GM12878 (cell line): ENCODE measurements at regions not wholly inside any gene's neighbourhood (a gene's known extent, or its start where the extent isn't known, plus 50 kb on each side); places are given as distances from the start of the nearest gene placed in this dataset.

Experiments used
- ATAC-seq: fragments of 200-7000 bp; cut with Tn5 transposase; 3 replicates; pipeline ENCODE4 v1.9.1; 2020; ENCODE audit warnings: mild to moderate bottlenecking, moderate library complexity
- BruUV-seq: library from RNA; stranded (reverse); fragments of 400-500 nt; replicated peaks from 2 replicates; lab custom pipeline; 2021; lab: Mats Ljungman, UMichigan
- CTCF ChIA-PET: fragments of 300-600 bp; sonication (Branson Sonifier 250); formaldehyde crosslinking; extraction: SDS; loops from one replicate; lab custom pipeline; 2021; ENCODE audit warnings: inconsistent platforms; lab: Yijun Ruan, JAX
- POLR2A ChIA-PET: fragments of 350-600 bp; formaldehyde crosslinking; extraction: SDS; loops from one replicate; lab custom pipeline; 2021; ENCODE audit warnings: inconsistent platforms; lab: Charles Lee
- RAD21 ChIA-PET: fragments of 300-600 bp; sonication (Branson Sonifier 250); formaldehyde crosslinking; loops from one replicate; lab custom pipeline; 2023; ENCODE audit warnings: antibody characterized with exemption; ENCODE audit not compliant: unreplicated experiment; lab: Charles Lee
- SMC1A ChIA-PET: fragments of 300-600 bp; sonication (Branson Sonifier 250); formaldehyde crosslinking; loops from one replicate; lab custom pipeline; 2023; ENCODE audit not compliant: unreplicated experiment, uncharacterized antibody; lab: Charles Lee
- DNase-seq: peaks from one replicate; pipeline ENCODE4 v3.0.0-alpha.2; 2011; ENCODE audit warnings: low read depth, low spot score
- FAIRE-seq: peaks from 3 replicates; lab custom pipeline; 2011; peaks lifted over from hg19 to GRCh38; lab: Jason Lieb, UNC
- H2AFZ ChIP-seq: 2 replicates; pipeline ENCODE4 v1.6.0; 2011; ENCODE audit warnings: low read depth, low read length, control low read depth; ENCODE audit not compliant: control insufficient read depth
- H3K27ac ChIP-seq: 2 replicates; pipeline ENCODE4 v1.5.1; 2011; ENCODE audit warnings: control low read depth; ENCODE audit not compliant: control insufficient read depth, insufficient read depth
- H3K27me3 ChIP-seq, 2 experiments: replicated peaks in 1 of 2; 2 replicates each; pipeline versions ENCODE4 v1.6.0 to v1.6.1; 2011; ENCODE audit warnings: low read length in 1 of 2; ENCODE audit not compliant: control insufficient read depth in 2 of 2, insufficient read depth in 2 of 2
- H3K36me3 ChIP-seq, 2 experiments: 2 replicates each; pipeline ENCODE4 v1.5.1; 2011; ENCODE audit warnings: low read length in 1 of 2; ENCODE audit not compliant: control insufficient read depth in 2 of 2, insufficient read depth in 2 of 2
- H3K4me1 ChIP-seq: 2 replicates; pipeline ENCODE4 v1.6.1; 2011; ENCODE audit warnings: mild to moderate bottlenecking, low read length, moderate library complexity, mixed read lengths; ENCODE audit not compliant: control insufficient read depth, insufficient read depth
- H3K4me2 ChIP-seq: 2 replicates; pipeline ENCODE4 v1.6.0; 2011; ENCODE audit warnings: control low read depth; ENCODE audit not compliant: control insufficient read depth, insufficient read depth
- H3K4me3 ChIP-seq: fragments of 200-600 bp; sonication (generic); 2 replicates; pipeline ENCODE4 v1.5.1; 2016
- H3K79me2 ChIP-seq: 2 replicates; pipeline ENCODE4 v1.6.0; 2011; ENCODE audit warnings: low read length; ENCODE audit not compliant: control insufficient read depth, insufficient read depth
- H3K9ac ChIP-seq: 2 replicates; pipeline ENCODE4 v1.8.0; 2011; ENCODE audit warnings: low read length, control low read depth, mixed read lengths; ENCODE audit not compliant: control insufficient read depth, insufficient read depth
- H3K9me3 ChIP-seq: replicated peaks from 3 replicates; pipeline ENCODE4 v1.5.1; 2011; ENCODE audit warnings: mild to moderate bottlenecking, low read length; ENCODE audit not compliant: control insufficient read depth, insufficient read depth
- H4K20me1 ChIP-seq: 2 replicates; pipeline ENCODE4 v1.6.0; 2011; ENCODE audit not compliant: control insufficient read depth, insufficient read depth
- ATF7 ChIP-seq: fragments of 450-650 bp; IDR thresholded peaks from 2 replicates; pipeline ENCODE4 v1.6.1; 2016; ENCODE audit warnings: low read depth, mild to moderate bottlenecking
- CEBPB ChIP-seq, 2 experiments: fragments of 150-350 bp in 1 of 2; IDR thresholded peaks; 2 replicates each; pipeline ENCODE4 v1.6.1; 2012 to 2014; ENCODE audit warnings: low read depth in 2 of 2, low read length in 2 of 2, borderline replicate concordance in 1 of 2, inconsistent platforms in 1 of 2
- E4F1 ChIP-seq: fragments of 450-650 bp; IDR thresholded peaks from 2 replicates; pipeline ENCODE4 v1.6.1; 2018; ENCODE audit warnings: borderline replicate concordance, mild to moderate bottlenecking; ENCODE audit not compliant: partially characterized antibody
- HSF1 ChIP-seq: fragments of 150-350 bp; IDR thresholded peaks from 2 replicates; pipeline ENCODE4 v1.6.1; 2014; ENCODE audit warnings: mild to moderate bottlenecking, low read depth, low read length
- IRF3 ChIP-seq: fragments of 450-650 bp; IDR thresholded peaks from 2 replicates; pipeline ENCODE4 v1.6.1; 2014; ENCODE audit warnings: mild to moderate bottlenecking
- JUND ChIP-seq: IDR thresholded peaks from 2 replicates; pipeline ENCODE4 v1.6.1; 2012; ENCODE audit warnings: low read depth, mild to moderate bottlenecking, low read length, improper control_type of control experiment, moderate library complexity
- MTA2 ChIP-seq: fragments of 450-650 bp; IDR thresholded peaks from 2 replicates; pipeline ENCODE4 v1.6.1; 2016; ENCODE audit warnings: low read depth, mild to moderate bottlenecking, moderate library complexity
- NBN ChIP-seq: fragments of 450-650 bp; IDR thresholded peaks from 2 replicates; pipeline ENCODE4 v1.6.1; 2016
- POLR2A ChIP-seq: IDR thresholded peaks from 2 replicates; pipeline ENCODE4 v1.6.1; 2011; ENCODE audit warnings: low read depth, mild to moderate bottlenecking, low read length
- SIX5 ChIP-seq: IDR thresholded peaks from 2 replicates; pipeline ENCODE4 v1.6.1; 2011; ENCODE audit warnings: mild to moderate bottlenecking, low read depth, low read length, moderate library complexity; ENCODE audit not compliant: severe bottlenecking
- STAT3 ChIP-seq: IDR thresholded peaks from 2 replicates; pipeline ENCODE4 v1.6.1; 2011; ENCODE audit warnings: low read depth, low read length, improper control_type of control experiment
- SUZ12 ChIP-seq: fragments of 200-600 bp; sonication (generic); IDR thresholded peaks from one replicate; pipeline ENCODE4 v1.6.1; 2018; ENCODE audit warnings: antibody characterized with exemption, mild to moderate bottlenecking; ENCODE audit not compliant: unreplicated experiment
- TCF12 ChIP-seq: IDR thresholded peaks from 2 replicates; pipeline ENCODE4 v1.6.1; 2011; ENCODE audit warnings: low read depth, mild to moderate bottlenecking, low read length
- ZBTB4 ChIP-seq: fragments of 450-650 bp; formaldehyde crosslinking; IDR thresholded peaks from 2 replicates; pipeline ENCODE4 v1.4.0; 2022; ENCODE audit warnings: mild to moderate bottlenecking, moderate library complexity
- ZSCAN29 ChIP-seq: fragments of 450-650 bp; IDR thresholded peaks from 2 replicates; pipeline ENCODE4 v1.6.1; 2017; ENCODE audit warnings: mild to moderate bottlenecking, moderate library complexity
- ZZZ3 ChIP-seq: IDR thresholded peaks from 2 replicates; pipeline ENCODE4 v1.6.1; 2011; ENCODE audit warnings: low read depth; ENCODE audit not compliant: control insufficient read depth, insufficient read length
- WGBS: methylation state at CpG from one replicate; pipeline ENCODE4 v1.1.6; 2016; ENCODE audit warnings: low lambda C conversion rate; ENCODE audit not compliant: insufficient replicate concordance, insufficient coverage; ENCODE audit errors: missing lambda C conversion rate; 5-methylcytosine and 5-hydroxymethylcytosine counted together
- in situ Hi-C: fragments of 300-500 bp; cut with MboI; formaldehyde crosslinking; loops from 9 replicates; pipeline ENCODE4 v1.14.3; 2018; ENCODE audit warnings: mixed read lengths
- intact Hi-C: fragments of 100-400 bp; cut with micrococcal nuclease; formaldehyde crosslinking; loops from one replicate; pipeline ENCODE4 v1.14.2; 2022; ENCODE audit not compliant: unreplicated experiment

GRCh38 chr6:148055419-148055818 lies 287.2 kb upstream of the SASH1 start (continued):
- TF ChIP-seq ZBTB4 (no peak), SIX5 (no peak), CEBPB (IDR thresholded peaks at IDR 0.05; ENCODE audit: borderline replicate concordance in 1 of 2, low read depth in 2 of 2, low read length in 2 of 2) (no peak)

- Histone ChIP-seq H3K9ac (no peak overlapping the region), H3K9me3 (no peaks in the 10 kb centered on the region), H3K27ac (no peak overlapping the region), H3K4me2 (no peak overlapping the region), H2AFZ (no peak overlapping the region), H4K20me1 (no peaks in the 10 kb centered on the region), H3K79me2 (no peaks in the 10 kb centered on the region), H3K4me1 (no peaks in the 10 kb centered on the region), H3K27me3 (no peaks in the 10 kb centered on the region), H3K36me3 (no peaks in the 10 kb centered on the region), H3K4me3 (no peak overlapping the region)
- ChIA-PET RAD21 (no interaction called here), POLR2A (no interaction called here), CTCF (no interaction called here), SMC1A (no interaction called here)
- no TSS peak for BruUV-seq
- in situ Hi-C loops, result no loop called here
- WGBS, result 0% methylated on average over 1 of the region's 1 CpG
- FAIRE-seq (no peak), ATAC-seq (no peak), DNase-seq (no peak)
- intact Hi-C loops, result no loop called here
- TF ChIP-seq TCF12 (no peak), POLR2A (no peak), MTA2 (no peak), CEBPB (IDR thresholded peaks at IDR 0.05; ENCODE audit: borderline replicate concordance in 1 of 2, low read depth in 2 of 2, low read length in 2 of 2) (no peak), ATF7 (no peak), ZZZ3 (no peak), HSF1 (no peak), IRF3 (no peak), STAT3 (no peak), JUND (no peak), SUZ12 (no peak), E4F1 (no peak), ZSCAN29 (no peak), NBN (no peak)
These were observed 282.8 kb upstream of the SASH1 start for GRCh38 chr6:148059869-148060268.
